HG02759 (cell line): ENCODE measurements at regions not wholly inside any gene's neighbourhood (a gene's known extent, or its start where the extent isn't known, plus 50 kb on each side); places are given as distances from the start of the nearest gene placed in this dataset.

Source experiments
- ATAC-seq: cut with Tn5 transposase; IDR thresholded peaks from one replicate; pipeline ENCODE4 v1.9.1; 2021; ENCODE audit warnings: mild to moderate bottlenecking, moderate library complexity; ENCODE audit not compliant: unreplicated experiment

DNA sequence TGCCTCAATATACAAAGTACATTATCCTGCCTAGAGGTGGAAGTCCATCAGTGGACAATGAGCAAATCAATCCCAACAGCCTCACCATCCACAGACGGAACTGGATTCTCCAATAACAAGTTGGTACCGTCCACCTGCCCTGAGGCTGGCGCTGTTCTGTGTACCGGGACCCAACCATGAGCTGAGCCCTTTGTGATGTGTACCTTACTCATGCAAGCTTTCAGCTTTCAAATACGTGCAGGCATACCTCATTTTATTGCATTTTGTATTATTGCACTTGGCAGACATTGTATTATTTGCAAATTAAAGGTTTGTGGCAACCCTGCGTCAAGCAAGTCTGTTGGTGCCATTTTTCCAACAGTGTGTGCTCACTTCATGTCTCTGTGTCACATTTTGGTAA lies 476.0 kb upstream of the MKI67 start:
- no peak for ATAC-seq

DNA sequence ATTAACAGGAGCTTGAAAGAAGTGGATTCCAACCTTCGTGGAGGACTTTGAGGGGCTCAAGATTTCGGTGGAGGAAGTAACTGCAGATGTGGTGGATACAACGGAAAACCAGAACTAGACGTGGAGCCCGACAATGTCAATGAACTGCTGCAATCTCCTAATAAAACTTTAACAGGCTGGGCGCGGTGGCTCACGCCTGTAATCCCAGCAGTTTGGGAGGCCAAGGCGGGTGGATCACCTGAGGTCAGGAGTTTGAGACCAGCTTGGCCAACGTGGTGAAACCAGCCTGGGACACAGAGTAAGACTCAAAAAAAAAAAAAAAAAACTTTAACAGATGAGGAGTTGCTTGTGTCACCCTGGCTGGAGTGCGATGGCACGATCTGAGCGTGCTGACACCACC lies 477.8 kb upstream of the MKI67 start:
- ATAC-seq = no peak

DNA sequence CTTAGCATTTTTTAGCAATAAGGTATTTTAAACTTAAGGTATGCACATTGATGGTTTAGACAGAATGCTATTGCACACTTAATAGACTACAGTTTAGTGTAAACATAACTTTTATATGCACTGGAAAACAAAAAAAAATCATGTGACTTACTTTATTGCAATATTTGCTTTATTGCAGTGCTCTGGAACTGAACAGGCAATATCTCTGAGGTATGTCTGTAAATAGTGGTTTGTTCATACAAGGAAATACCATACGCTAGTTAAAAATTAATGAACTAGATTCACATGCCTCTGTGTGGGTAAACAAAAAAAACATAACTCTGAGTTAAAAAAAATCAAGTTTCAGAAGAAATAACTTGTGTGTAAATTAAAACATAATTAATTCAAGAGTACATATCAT lies 479.0 kb upstream of the MKI67 start:
- no peak for ATAC-seq

DNA sequence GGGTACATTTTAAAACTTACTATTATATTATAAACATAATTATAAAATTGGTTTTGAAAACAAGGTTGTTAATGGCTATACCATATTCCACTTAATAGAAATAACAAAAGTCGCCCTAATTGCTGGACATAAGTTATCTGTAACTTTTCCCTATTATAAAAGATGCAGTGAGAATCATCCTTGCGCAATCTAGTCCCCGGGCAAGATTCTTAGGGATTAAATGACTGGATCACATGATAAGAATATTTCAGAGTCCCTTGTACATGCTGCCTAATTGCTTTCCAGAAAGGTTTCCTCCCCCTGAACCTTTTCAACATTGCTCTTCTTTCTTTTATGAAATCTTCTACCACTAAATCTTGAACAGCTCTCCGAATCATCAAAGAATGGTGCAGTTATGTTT lies 479.8 kb upstream of the MKI67 start:
- ATAC-seq = no peak

DNA sequence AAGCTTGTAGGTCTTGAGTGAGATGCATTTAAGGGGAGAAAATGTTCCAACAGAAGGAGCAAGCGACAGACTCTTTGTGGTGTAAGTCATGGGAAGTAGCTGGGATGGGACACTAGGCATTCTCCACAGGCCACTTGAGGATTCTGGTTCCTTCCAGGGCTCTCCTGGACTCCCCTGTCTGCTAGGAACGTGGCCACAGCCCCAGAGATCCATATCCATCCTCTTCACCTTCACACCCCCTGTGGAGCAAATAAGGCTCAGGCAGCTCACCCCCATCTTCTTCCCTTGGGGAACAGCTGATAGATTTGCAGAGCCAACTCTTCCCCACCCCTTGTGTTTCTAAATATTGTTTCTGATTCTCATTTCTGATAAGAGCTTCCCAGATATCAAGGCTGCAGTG lies 482.6 kb upstream of the MKI67 start:
- no peak for ATAC-seq

DNA sequence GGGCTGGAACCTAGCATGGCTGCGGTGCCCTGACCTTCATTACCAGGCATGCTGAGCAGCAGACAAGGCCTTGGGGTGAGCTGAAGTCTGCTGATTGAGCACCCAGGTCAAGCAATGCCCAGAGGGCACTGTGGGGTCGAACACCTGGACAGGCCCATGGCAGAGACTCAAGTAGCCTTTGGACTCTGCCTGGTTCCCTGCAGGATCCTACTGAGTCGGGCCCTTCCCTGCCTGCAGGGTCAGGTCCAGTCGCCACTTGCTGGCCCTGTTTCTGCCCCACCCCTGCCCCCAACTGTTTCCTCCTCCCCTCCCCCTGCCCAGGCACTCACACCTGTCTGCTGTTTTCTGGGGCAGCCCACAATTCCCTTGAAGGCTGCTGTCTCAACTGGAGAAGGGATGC lies 483.2 kb upstream of the MKI67 start:
- ATAC-seq = no peak

DNA sequence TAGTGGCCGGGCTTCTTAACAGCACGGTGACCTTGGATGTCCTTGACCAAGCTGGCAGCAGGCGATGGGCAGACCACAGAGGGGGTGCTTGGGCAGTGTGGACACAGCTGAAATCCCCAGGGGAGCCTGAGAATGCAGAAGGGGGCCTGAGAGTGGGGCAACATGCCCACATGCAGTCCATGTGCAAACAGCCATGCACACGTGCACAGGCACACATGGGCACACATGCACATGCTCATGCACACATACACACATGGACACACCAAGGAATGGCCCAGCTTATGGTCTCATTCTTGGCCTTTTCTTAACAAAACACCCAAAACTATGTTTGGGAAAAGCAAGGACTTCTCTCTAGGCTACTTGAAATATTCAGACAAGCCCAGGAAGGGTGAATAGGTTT lies 483.9 kb upstream of the MKI67 start:
- no peak for ATAC-seq

DNA sequence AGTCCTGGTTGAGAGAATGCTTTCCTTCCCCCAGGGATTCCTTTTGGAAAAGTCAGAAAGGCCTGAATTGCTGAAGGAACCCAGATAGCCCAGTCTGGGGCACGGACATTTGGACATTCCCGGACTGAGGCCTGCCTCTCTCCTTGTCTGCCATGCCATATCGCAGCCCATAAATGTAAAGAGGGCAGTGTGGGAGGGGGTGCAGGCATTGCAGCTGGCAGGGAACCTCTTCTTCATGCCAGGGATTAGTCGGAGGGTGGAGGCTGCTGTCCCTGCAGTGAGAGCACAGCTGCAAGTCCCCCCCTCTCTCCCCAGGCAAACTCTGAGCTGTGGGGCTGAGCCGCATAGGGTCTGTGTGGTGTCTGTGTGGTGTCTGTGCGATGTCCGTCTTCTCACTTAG lies 486.0 kb upstream of the MKI67 start:
- ATAC-seq = no peak

DNA sequence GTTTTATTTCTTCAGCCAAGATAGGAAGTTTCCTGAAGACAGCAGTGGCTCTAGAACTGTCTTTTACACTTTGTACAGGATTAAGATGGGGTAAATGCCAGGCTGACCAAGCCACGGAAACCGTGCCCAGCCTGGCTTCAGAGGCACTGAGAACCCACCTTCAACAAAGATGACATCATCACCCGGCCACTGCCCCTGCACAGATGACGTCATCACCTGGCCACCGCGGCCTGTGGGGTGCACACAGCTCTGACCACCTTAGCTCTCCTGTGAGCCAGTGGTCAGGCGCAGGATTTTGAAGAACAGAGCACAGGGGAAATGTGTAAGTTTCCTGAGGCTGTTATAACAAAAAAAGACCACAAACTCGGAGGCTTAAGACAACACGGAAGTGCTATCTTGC lies 486.4 kb upstream of the MKI67 start:
- no peak for ATAC-seq

DNA sequence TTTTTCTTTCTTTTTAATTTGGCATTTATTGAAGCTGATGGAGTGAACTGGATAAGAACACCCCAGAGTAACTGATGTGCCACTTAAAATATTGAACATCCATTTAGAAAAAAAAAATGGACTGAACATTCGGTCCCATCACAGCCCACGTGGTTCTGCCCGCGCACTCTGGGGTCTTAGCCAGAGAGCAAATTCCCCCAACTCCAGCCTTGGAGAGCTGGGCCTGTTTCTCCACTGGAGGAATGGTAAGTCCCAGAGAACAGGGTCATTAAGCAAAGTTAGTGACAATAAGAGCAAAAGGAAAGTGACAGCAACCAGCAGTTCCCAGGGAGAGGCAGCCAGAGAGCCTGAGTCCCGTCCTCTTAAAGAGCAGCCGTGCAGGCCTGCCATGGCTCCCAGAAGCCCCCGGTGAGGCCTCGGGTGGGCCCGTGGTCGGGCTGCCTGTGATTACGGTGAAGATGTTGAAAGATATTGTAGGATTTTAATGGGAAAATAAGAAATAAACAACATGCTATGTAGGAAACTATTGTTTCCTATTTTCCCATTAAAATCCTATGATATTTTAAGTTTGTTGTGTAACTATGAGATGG lies 487.9 kb upstream of the MKI67 start:
- ATAC-seq = no peak

DNA sequence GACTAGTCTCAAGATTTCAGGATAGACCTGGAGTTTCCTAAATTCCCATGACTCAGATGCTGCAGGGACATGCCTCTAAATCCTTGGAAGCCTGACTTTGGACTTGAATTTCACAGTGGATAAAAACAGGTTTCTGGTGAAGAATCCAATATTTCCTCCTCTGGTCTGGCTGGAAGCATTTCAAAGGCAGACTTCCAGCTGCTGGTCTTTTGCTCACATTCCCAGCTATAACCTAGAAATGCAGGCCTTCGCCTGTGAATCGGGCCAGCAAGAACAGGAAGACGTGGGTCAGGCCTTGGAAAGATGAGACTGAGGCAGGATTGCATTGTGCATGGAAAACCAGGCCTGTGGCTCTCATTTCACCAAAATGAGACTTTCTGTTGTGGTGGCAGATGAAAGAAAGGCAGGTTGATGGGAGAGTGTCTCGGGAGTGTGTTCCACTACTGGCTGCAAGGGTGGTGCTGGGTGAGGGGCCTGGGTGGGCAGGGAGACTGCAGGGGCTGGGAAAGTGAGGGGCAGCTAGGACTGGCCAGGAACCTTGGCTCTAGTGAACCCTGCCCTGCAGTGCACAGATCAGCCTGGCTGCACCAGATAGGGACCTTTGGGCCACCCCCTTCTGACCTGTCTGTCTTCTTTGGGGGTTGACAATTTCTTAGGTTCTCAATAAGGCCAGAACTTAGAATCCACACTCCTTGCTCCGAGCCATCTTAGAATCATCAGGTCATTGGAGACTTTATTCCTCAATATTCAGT lies 488.8 kb upstream of the MKI67 start:
- no peak for ATAC-seq

DNA sequence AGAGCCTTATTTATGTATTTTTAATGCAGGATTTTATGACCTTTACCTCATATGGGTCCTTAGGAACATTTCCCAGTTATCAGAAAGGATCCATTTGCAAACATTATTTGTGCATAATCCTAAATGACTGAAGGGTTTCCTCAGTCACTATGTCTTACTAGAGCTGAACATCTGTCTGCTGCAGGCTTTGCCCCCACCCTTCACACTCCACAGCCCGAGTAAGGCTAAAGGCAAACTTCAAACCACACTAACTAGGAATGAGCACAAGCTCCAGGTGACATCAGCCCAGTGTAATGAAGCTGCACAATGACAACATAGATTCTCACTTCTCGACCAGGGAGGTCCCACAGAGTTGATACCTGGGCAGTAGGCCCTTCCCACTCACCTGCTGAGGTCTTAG lies 491.3 kb upstream of the MKI67 start:
- no peak for ATAC-seq

DNA sequence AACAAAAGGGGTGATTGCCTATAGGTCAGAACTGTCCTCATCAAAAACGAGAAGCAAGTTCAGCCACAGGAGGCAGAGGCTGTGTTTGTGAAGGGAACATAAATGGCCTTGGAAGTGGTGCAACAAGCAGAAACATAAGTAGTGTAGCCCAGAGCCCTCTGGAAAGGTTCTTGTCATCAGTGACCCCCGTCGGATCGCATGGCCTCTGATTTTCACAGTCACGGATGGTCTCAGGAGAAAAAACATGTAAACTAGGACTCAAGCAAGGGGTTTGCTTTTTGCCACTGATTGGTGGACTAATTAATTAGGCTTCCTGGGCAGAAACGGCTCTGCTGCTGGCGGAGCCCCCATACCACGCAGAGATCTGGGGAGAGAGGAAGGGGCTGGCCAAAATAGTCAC lies 496.5 kb upstream of the MKI67 start:
- ATAC-seq = no peak

DNA sequence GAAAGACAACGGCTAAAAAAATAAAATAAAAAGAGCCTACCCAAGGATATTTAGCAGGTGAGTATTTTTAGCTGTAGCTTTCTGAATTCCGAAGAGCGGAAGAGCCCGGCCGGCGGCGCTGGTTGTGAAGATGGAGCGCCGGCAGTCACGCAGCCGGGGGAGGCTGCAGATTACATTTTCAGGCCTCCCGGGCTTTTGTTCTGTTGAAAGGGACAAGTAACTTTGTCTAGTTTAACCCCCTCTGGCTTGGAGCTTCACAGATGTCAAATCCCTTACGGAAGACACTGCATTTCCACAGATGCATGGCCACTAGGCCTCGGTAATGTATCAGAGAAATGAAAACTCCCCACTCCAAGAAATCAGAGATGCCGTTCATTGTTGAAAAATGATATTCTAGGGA lies 497.6 kb upstream of the MKI67 start:
- ATAC-seq = no peak

DNA sequence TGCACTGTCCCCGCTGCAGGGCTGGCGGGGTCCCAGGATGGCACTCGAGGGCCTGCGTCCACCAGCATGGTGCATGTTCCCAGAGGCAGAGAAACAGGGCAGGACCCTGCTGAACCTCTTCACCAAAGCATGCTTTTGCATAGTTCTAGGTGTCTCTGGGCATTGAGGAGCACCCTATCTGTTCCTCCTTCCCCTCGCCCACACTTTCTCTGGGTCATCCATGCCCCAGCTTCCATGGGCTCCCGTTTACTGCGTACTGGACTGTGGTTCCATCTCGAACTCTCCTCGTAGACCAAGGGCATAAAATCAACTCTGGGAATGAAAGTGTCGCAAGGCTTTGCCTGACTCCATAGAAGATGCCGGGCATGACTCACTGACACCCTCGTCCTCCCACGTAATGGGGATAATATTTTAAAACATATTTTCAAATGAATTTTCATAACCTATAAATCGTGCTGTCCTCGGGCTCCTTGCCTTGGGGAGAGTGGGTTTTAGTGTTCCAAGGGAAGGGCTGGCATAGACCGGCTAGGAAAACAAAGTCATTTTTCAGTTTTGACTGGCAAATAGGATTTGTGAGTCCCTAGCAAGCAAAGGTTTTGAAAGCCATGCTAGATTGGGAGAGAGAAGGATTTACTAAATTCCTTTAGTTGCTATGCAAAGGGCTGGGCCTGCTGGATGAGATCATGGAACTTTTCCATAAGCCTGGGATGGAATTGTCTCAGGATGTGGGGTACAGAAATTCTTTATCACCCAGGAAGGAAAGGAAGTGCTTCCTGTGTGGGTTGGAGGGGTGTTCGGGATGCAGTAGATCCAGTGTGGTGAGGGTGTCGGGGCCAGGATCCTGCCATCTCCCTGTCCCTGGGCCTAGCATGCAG lies 498.7 kb upstream of the MKI67 start:
- ATAC-seq = no peak

DNA sequence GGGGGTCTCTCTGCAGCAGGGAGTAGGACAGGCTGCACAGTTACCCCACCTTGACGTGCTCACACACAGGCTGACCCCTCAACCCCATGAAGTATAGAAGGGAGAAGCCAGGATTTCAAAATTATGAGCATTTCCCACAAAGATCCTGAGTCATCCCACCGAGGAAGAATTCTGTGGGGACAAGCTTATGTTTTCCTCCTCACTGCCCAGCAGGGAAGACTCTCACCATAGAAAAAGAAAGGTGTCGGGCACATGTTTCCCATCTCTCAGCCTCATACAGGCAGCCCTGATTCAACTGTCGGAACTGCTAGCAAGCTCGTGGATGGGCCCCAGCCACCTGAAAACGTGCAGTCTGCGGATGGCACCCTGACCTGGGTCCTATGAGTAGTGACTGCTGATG lies 499.7 kb upstream of the MKI67 start:
- ATAC-seq = no peak

DNA sequence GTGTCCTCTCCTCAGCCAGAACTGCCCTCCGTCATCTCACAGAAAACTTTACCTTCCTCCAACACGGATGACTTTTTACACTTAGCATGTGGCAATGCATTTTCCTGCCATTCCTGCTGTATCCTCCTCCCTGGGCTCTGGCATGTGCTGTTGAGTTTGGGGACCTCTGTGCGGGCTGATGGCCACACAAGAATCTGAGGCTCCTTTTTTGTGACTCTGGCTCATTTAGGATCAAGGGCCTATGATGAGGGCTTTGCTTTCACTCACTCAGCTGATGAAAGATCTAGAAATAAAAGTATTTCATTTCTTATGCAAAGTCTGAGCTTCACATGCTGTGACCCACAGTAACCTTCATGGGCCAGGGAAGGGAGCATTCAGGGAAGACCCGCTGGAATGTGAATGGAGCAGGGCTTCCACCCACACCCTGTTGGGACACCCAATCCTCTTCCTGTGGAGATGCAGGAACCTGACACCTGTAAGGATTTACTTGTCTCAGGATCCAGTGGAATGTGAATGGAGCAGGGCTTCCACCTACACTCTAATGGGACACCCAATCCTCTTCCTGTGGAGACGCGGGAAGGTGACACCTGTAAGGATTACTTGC lies 500.3 kb upstream of the MKI67 start:
- ATAC-seq = no peak

DNA sequence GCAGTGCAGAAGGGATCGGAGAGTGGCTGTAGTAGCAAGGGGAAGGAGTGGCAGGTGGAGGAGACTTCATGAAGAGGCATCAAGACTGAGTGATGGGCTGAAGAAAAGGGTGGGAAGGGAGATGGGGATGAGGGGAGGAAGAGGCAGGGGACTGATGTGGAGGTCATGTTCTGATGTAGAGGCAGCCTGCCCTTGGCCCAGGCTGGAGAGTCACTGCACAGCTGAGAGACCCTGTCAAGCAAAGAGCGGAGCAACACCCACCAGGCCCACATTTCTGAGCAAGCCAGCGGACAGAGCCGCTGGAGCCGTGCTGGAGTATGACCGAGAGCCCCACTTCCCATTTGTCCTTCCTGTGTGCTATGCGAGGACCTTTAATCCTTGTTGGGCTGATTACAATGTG lies 501.6 kb upstream of the MKI67 start:
- ATAC-seq = no peak

DNA sequence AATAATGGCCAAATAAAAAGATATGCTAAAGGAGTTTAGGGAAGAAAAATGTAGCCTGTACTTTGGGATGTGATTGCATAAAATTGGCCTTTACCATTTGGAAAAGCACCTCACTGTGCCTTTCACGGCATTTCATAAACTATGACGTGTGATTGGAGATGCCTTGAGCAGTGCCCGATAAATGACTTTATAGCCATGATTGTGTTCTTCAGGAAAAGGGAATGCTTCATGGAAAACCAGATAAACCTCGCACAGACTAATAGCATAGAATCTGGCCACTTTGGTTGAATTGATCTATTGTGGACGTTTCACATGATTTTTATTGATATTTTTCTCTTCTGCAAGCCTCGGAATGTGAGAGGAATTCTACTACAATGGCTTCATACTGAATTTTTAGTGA lies 502.0 kb upstream of the MKI67 start:
- no peak for ATAC-seq

DNA sequence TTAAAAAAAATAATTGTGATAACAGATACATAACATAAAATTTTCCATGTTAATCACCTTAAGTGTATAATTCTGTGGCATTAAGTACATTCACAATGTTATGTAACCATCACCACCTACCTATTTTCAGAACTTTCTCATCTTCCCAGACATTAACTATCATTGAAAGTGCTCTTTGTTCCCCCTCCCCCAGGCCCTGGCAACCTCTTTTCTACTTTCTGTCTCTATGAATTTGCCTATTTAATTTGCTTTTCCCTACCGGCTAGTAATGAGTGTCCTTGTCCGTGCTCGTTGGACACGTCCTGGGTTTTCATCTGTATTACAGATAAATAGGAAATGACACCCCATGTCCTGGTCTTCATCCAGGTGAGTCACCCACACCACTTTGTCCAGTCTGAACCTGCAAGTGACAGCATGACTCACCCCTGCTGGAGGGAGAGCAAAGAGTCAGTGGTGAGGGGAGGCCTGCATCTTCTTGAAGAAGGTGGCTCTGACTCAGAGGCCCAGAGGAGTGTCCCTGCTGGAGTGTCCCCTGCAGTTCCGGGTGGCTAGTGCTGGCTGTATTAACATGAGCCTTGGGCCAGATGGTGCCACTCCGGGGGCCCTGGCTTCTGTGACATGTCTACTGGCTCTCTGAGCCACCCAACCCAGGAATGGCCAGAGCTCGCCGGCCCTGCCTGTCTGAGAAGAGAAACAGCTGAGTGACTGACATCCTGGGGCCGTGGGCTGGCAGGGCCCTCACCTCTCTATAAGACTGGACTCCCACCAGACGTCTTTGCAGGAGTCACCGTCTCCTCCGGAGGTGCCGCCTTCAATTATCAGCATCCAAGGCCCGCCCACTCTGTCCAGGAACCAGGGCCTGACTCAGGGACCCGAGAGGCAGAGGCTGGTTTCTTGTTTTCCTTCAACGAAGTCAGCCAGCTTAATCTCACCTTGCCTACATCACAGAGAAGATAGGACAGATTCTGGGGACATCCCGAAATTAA lies 503.2 kb upstream of the MKI67 start:
- no peak for ATAC-seq
